HG02571 (cell line): ENCODE measurements at regions not wholly inside any gene's neighbourhood (a gene's known extent, or its start where the extent isn't known, plus 50 kb on each side); places are given as distances from the start of the nearest gene placed in this dataset.
A peak's percentile ranks its signal among the peaks of the same experiment; 100 is the strongest.

Experiments used
- ATAC-seq: cut with Tn5 transposase; IDR thresholded peaks from one replicate; pipeline ENCODE4 v1.9.1; 2021; ENCODE audit warnings: mild to moderate bottlenecking, moderate library complexity; ENCODE audit not compliant: unreplicated experiment

- peak; percentile 96 for ATAC-seq
These were observed 535.6 kb downstream of the INSC start for GRCh38 chr11:15650105-15650938.

GRCh38 chr11:15651033-15651432 is 536.3 kb downstream of the INSC start:
- ATAC-seq = no peak

- no peak for ATAC-seq
These were observed 537.1 kb downstream of the INSC start for GRCh38 chr11:15651816-15652215.

- ATAC-seq = no peak
These were observed 538.5 kb downstream of the INSC start for GRCh38 chr11:15653191-15653710.

- ATAC-seq = no peak
These were observed 539.7 kb downstream of the INSC start for GRCh38 chr11:15654451-15654850.

GRCh38 chr11:15655552-15655951 is 540.8 kb downstream of the INSC start:
- ATAC-seq = no peak

- no peak for ATAC-seq
These were observed 542.5 kb downstream of the INSC start for GRCh38 chr11:15657264-15657663.

GRCh38 chr11:15660496-15660895 is 545.8 kb downstream of the INSC start:
- ATAC-seq = no peak

GRCh38 chr11:15662285-15662684 is 547.6 kb downstream of the INSC start:
- no peak for ATAC-seq

- no peak for ATAC-seq
These were observed 549.1 kb downstream of the INSC start for GRCh38 chr11:15663777-15664218.

GRCh38 chr11:15665368-15665871 is 550.7 kb downstream of the INSC start:
- no peak for ATAC-seq

GRCh38 chr11:15667127-15667725 is 552.5 kb downstream of the INSC start:
- ATAC-seq = no peak

GRCh38 chr11:15668718-15669117 is 554.0 kb downstream of the INSC start:
- no peak for ATAC-seq

- ATAC-seq = no peak
These were observed 555.9 kb downstream of the INSC start for GRCh38 chr11:15670520-15671070.

- no peak for ATAC-seq
These were observed 556.5 kb downstream of the INSC start for GRCh38 chr11:15671216-15671615.

GRCh38 chr11:15672825-15673224 is 558.1 kb downstream of the INSC start:
- no peak for ATAC-seq

GRCh38 chr11:15673408-15673831 is 558.7 kb downstream of the INSC start:
- no peak for ATAC-seq

- no peak for ATAC-seq
These were observed 560.0 kb downstream of the INSC start for GRCh38 chr11:15674756-15675155.

- no peak for ATAC-seq
These were observed 561.0 kb downstream of the INSC start for GRCh38 chr11:15675683-15676082.

GRCh38 chr11:15677181-15677580 is 562.5 kb downstream of the INSC start:
- no peak for ATAC-seq

- no peak for ATAC-seq
These were observed 568.8 kb downstream of the INSC start for GRCh38 chr11:15683528-15683927.

GRCh38 chr11:15685306-15685705 is 570.6 kb downstream of the INSC start:
- no peak for ATAC-seq
